Stimulated activated CD4-positive, alpha-beta T cell treated with anti-CD3 and anti-CD28 coated beads, TNF-alpha, amount 100 ng/mL, for 24 hours (primary cell): ENCODE measurements at regions not wholly inside any gene's neighbourhood (a gene's known extent, or its start where the extent isn't known, plus 50 kb on each side); places are given as distances from the start of the nearest gene placed in this dataset.

Experiments used
- DNase-seq, 3 experiments: peaks; one replicate each; pipeline ENCODE4 v3.0.0-alpha.2; 2020; ENCODE audit warnings: low read depth in 3 of 3

- no peak for DNase-seq
These were observed 119.1 kb downstream of the NDUFA10 start for GRCh38 chr2:239905884-239906654.

GRCh38 chr2:239905306-239905705 is 119.8 kb downstream of the NDUFA10 start:
- no peak for DNase-seq

GRCh38 chr2:239904496-239904895 is 120.6 kb downstream of the NDUFA10 start:
- DNase-seq = no peak

- no peak for DNase-seq
These were observed 121.3 kb downstream of the NDUFA10 start for GRCh38 chr2:239903803-239904202.

- DNase-seq = no peak
These were observed 121.9 kb downstream of the NDUFA10 start for GRCh38 chr2:239903210-239903609.

GRCh38 chr2:239902749-239903201 is 122.4 kb downstream of the NDUFA10 start:
- DNase-seq = no peak

GRCh38 chr2:239898292-239898925 is 126.7 kb downstream of the NDUFA10 start:
- DNase-seq = no peak

- no peak for DNase-seq
These were observed 127.4 kb downstream of the NDUFA10 start for GRCh38 chr2:239897596-239898235.

GRCh38 chr2:239896075-239896474 is 129.1 kb downstream of the NDUFA10 start:
- no peak for DNase-seq

GRCh38 chr2:239895669-239896068 is 129.5 kb downstream of the NDUFA10 start:
- no peak for DNase-seq

- no peak for DNase-seq
These were observed 130.0 kb downstream of the NDUFA10 start for GRCh38 chr2:239895116-239895515.

GRCh38 chr2:239894276-239894675 is 130.9 kb downstream of the NDUFA10 start:
- DNase-seq = no peak

GRCh38 chr2:239893236-239893515 is 132.0 kb downstream of the NDUFA10 start:
- no peak for DNase-seq

GRCh38 chr2:239892441-239893235 is 132.5 kb downstream of the NDUFA10 start:
- no peak for DNase-seq

- DNase-seq = no peak
These were observed 133.4 kb downstream of the NDUFA10 start for GRCh38 chr2:239891698-239892097.

GRCh38 chr2:239890206-239890746 is 134.9 kb downstream of the NDUFA10 start:
- no peak for DNase-seq

GRCh38 chr2:239889641-239890121 is 135.5 kb downstream of the NDUFA10 start:
- DNase-seq = no peak

- DNase-seq = no peak
These were observed 137.5 kb downstream of the NDUFA10 start for GRCh38 chr2:239887604-239888003.

GRCh38 chr2:239886781-239887180 is 138.4 kb downstream of the NDUFA10 start:
- no peak for DNase-seq

GRCh38 chr2:239884875-239885274 is 140.3 kb downstream of the NDUFA10 start:
- DNase-seq = no peak

- DNase-seq = no peak
These were observed 141.1 kb downstream of the NDUFA10 start for GRCh38 chr2:239884051-239884405.
